Stomach (tissue), 4 donors: ENCODE measurements at regions not wholly inside any gene's neighbourhood (a gene's known extent, or its start where the extent isn't known, plus 50 kb on each side); places are given as distances from the start of the nearest gene placed in this dataset.

ENCODE experiments used
- CTCF ChIP-seq, 7 experiments: fragments of 450-650 bp in 4 of 7; fragments of 200-600 bp in 3 of 7; sonication (generic) in 3 of 7; IDR thresholded peaks; one replicate each; pipeline ENCODE4 v1.5.1; 2016 to 2019; ENCODE audit warnings: antibody characterized with exemption in 7 of 7, control low read depth in 2 of 7, mild to moderate bottlenecking in 1 of 7
- POLR2A ChIP-seq, 4 donors: fragments of 450-650 bp; IDR thresholded peaks; one replicate each; pipeline ENCODE4 v1.6.1; 2016; ENCODE audit warnings: antibody characterized with exemption in 4 of 4, control low read depth in 2 of 4, mild to moderate bottlenecking in 1 of 4, moderate library complexity in 1 of 4
- POLR2AphosphoS5 ChIP-seq, 3 donors: sonication (generic); formaldehyde crosslinking; IDR thresholded peaks; one replicate each; pipeline ENCODE4 v1.6.1; 2016; ENCODE audit warnings: antibody characterized with exemption in 3 of 3

GRCh38 chr6:169863710-169864109, 112.3 kb downstream of the ERMARD start:
- TF ChIP-seq CTCF (IDR thresholded peaks at IDR 0.05), result no peak
- no peak for TF ChIP-seq POLR2A (IDR thresholded peaks at IDR 0.05)
- TF ChIP-seq POLR2AphosphoS5 (IDR thresholded peaks at IDR 0.05), result no peak
